ENCODE measurements at regions not wholly inside any gene's neighbourhood (a gene's known extent, or its start where the extent isn't known, plus 50 kb on each side); places are given as distances from the start of the nearest gene placed in this dataset.

DNA sequence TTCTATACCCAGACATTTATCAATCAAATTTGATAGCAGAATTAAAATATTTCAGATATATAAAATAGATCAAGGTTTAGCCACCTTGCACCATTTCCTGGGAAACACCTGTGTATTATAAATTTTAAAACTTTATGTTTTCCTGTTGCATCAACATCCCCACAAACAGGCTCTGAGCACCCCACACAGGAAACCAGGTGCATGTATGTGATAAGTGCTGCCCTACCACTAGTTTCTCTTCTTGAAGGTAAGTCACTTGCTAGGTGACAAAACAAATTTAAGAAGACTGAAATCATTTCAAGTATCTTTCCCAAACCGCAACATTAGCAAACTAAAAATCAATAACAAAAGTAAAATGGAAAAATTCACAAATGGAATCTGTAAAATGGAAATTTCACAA lies 496.1 kb upstream of the CCDC54 start:
- TF ChIP-seq POLR2AphosphoS5 (IDR thresholded peaks at IDR 0.05; ENCODE audit: low read depth) (no peak), GABPA (IDR thresholded peaks at IDR 0.05; ENCODE audit: low read depth) (no peak), SPI1 (IDR thresholded peaks at IDR 0.05; ENCODE audit: borderline replicate concordance, low read depth) (no peak)
- TF ChIP-seq, protein P1, sequence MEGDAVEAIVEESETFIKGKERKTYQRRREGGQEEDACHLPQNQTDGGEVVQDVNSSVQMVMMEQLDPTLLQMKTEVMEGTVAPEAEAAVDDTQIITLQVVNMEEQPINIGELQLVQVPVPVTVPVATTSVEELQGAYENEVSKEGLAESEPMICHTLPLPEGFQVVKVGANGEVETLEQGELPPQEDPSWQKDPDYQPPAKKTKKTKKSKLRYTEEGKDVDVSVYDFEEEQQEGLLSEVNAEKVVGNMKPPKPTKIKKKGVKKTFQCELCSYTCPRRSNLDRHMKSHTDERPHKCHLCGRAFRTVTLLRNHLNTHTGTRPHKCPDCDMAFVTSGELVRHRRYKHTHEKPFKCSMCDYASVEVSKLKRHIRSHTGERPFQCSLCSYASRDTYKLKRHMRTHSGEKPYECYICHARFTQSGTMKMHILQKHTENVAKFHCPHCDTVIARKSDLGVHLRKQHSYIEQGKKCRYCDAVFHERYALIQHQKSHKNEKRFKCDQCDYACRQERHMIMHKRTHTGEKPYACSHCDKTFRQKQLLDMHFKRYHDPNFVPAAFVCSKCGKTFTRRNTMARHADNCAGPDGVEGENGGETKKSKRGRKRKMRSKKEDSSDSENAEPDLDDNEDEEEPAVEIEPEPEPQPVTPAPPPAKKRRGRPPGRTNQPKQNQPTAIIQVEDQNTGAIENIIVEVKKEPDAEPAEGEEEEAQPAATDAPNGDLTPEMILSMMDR (IDR thresholded peaks at IDR 0.05; ENCODE audit: insufficient read depth, low read length) = no peak
- TF ChIP-seq, protein P2, sequence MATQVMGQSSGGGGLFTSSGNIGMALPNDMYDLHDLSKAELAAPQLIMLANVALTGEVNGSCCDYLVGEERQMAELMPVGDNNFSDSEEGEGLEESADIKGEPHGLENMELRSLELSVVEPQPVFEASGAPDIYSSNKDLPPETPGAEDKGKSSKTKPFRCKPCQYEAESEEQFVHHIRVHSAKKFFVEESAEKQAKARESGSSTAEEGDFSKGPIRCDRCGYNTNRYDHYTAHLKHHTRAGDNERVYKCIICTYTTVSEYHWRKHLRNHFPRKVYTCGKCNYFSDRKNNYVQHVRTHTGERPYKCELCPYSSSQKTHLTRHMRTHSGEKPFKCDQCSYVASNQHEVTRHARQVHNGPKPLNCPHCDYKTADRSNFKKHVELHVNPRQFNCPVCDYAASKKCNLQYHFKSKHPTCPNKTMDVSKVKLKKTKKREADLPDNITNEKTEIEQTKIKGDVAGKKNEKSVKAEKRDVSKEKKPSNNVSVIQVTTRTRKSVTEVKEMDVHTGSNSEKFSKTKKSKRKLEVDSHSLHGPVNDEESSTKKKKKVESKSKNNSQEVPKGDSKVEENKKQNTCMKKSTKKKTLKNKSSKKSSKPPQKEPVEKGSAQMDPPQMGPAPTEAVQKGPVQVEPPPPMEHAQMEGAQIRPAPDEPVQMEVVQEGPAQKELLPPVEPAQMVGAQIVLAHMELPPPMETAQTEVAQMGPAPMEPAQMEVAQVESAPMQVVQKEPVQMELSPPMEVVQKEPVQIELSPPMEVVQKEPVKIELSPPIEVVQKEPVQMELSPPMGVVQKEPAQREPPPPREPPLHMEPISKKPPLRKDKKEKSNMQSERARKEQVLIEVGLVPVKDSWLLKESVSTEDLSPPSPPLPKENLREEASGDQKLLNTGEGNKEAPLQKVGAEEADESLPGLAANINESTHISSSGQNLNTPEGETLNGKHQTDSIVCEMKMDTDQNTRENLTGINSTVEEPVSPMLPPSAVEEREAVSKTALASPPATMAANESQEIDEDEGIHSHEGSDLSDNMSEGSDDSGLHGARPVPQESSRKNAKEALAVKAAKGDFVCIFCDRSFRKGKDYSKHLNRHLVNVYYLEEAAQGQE (IDR thresholded peaks at IDR 0.05; ENCODE audit: insufficient replicate concordance, low read depth) = no peak
- Histone ChIP-seq H3K27ac (replicated peaks) (no peak overlapping the region), H3K4me3 (replicated peaks; ENCODE audit: insufficient read depth, low read length) (no peak overlapping the region), H3K27me3 (ENCODE audit: insufficient read depth, poor library complexity, severe bottlenecking) (no peaks in the 10 kb centered on the region)
- DNase-seq (ENCODE audit: low read depth in 1 of 2, low spot score in 1 of 2) = no peak

DNA sequence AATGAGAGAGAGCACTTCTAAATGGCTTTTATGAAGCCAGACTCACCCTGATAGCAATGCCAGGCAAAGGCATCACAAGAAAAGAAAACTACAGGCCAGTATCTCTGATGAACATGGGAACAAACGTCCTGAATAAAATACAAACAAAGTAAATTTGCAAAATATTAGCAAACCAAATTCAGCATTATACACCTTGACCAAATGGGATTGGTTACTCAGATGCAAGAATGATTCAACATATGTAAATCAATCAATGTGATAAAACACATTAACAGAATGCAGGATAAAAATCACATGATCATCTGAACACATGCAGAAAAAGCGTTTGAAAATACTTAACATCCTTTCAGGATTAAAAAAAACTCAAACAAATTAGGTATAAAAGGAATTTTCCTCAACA lies 494.9 kb upstream of the CCDC54 start:
- no peak overlapping the region for H3K4me3 ChIP-seq (replicated peaks; ENCODE audit: insufficient read depth, low read length)
- no peak for TF ChIP-seq POLR2AphosphoS5 (IDR thresholded peaks at IDR 0.05; ENCODE audit: low read depth)
- TF ChIP-seq, protein P2 (IDR thresholded peaks at IDR 0.05; ENCODE audit: insufficient replicate concordance, low read depth) = no peak
- TF ChIP-seq SPI1 (IDR thresholded peaks at IDR 0.05; ENCODE audit: borderline replicate concordance, low read depth) = no peak
- TF ChIP-seq GABPA (IDR thresholded peaks at IDR 0.05; ENCODE audit: low read depth) = no peak
- TF ChIP-seq, protein P1 (IDR thresholded peaks at IDR 0.05; ENCODE audit: insufficient read depth, low read length) = no peak
- H3K27me3 ChIP-seq (ENCODE audit: insufficient read depth, poor library complexity, severe bottlenecking) = no peaks in the 10 kb centered on the region
- DNase-seq (ENCODE audit: low read depth in 1 of 2, low spot score in 1 of 2) = no peak
- H3K27ac ChIP-seq (replicated peaks) = no peak overlapping the region

DNA sequence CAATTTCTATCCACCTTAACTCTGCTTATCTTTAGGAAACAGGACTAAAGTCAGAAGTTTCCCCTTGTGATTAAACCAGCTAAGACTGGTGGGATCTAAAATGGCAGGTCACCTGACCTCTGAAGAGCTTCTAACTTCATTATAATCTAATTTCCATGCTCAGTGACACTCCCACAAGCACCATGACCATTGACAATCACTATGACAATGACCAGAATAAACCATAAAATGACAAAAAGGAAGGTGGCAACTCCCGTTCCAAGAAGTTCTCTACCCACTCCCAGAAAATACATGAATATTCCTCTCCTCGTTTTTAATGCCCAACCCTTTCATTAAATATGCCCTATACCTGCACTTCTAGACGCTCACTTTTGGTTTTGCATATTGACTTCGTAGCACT lies 471.2 kb upstream of the CCDC54 start:
- no peaks in the 10 kb centered on the region for H3K27me3 ChIP-seq (ENCODE audit: insufficient read depth, poor library complexity, severe bottlenecking)
- TF ChIP-seq, protein P1 (IDR thresholded peaks at IDR 0.05; ENCODE audit: insufficient read depth, low read length) = no peak
- TF ChIP-seq POLR2AphosphoS5 (IDR thresholded peaks at IDR 0.05; ENCODE audit: low read depth) = no peak
- TF ChIP-seq SPI1 (IDR thresholded peaks at IDR 0.05; ENCODE audit: borderline replicate concordance, low read depth) = no peak
- TF ChIP-seq, protein P2 (IDR thresholded peaks at IDR 0.05; ENCODE audit: insufficient replicate concordance, low read depth) = no peak
- no peak for TF ChIP-seq GABPA (IDR thresholded peaks at IDR 0.05; ENCODE audit: low read depth)
- no peak overlapping the region for H3K4me3 ChIP-seq (replicated peaks; ENCODE audit: insufficient read depth, low read length)
- DNase-seq (ENCODE audit: low read depth in 1 of 2, low spot score in 1 of 2) = no peak
- no peak overlapping the region for H3K27ac ChIP-seq (replicated peaks)

Measured in HL-60 (cell line).